A673 (cell line): ENCODE measurements at regions not wholly inside any gene's neighbourhood (a gene's known extent, or its start where the extent isn't known, plus 50 kb on each side); places are given as distances from the start of the nearest gene placed in this dataset.

ENCODE experiments used
- EZH2 ChIP-seq: fragments of 200-600 bp; sonication (generic); IDR thresholded peaks from 2 replicates; pipeline ENCODE4 v1.6.1; 2017; ENCODE audit warnings: borderline replicate concordance, low read depth, mild to moderate bottlenecking, mixed read lengths, antibody characterized with exemption, low read length; ENCODE audit not compliant: poor library complexity, severe bottlenecking
- TF ChIP-seq, protein P1 (sequence below): fragments of 300-800, 200-600 bp; sonication (generic); conservative IDR thresholded peaks from 2 replicates; pipeline ENCODE4 v1.5.1; 2017; ENCODE audit warnings: low read depth, mild to moderate bottlenecking, antibody characterized with exemption, low read length, moderate library complexity, mixed read lengths

DNA sequence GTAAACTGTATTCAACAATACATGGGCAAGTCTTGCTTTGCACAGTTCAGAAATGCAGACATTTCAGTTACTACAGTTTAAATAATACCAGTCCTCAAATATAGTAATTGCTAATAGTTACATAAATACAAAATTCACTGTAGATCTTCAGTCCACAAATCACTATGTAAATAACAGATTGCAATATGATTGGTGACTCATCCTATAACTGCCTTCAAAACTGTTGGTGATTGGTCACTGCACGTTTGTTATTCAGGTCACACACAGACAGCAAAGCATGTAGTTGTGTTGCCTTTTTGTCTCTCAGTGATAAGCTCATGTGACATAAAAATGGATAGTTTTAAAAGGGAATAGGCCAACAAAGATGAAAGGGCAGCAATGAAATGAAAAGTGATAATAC is 186.5 kb upstream of the CTTNBP2NL start:
- TF ChIP-seq, protein P1, sequence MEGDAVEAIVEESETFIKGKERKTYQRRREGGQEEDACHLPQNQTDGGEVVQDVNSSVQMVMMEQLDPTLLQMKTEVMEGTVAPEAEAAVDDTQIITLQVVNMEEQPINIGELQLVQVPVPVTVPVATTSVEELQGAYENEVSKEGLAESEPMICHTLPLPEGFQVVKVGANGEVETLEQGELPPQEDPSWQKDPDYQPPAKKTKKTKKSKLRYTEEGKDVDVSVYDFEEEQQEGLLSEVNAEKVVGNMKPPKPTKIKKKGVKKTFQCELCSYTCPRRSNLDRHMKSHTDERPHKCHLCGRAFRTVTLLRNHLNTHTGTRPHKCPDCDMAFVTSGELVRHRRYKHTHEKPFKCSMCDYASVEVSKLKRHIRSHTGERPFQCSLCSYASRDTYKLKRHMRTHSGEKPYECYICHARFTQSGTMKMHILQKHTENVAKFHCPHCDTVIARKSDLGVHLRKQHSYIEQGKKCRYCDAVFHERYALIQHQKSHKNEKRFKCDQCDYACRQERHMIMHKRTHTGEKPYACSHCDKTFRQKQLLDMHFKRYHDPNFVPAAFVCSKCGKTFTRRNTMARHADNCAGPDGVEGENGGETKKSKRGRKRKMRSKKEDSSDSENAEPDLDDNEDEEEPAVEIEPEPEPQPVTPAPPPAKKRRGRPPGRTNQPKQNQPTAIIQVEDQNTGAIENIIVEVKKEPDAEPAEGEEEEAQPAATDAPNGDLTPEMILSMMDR: no peak
- no peak for TF ChIP-seq EZH2
